ENCODE measurements at regions not wholly inside any gene's neighbourhood (a gene's known extent, or its start where the extent isn't known, plus 50 kb on each side); places are given as distances from the start of the nearest gene placed in this dataset.

DNA sequence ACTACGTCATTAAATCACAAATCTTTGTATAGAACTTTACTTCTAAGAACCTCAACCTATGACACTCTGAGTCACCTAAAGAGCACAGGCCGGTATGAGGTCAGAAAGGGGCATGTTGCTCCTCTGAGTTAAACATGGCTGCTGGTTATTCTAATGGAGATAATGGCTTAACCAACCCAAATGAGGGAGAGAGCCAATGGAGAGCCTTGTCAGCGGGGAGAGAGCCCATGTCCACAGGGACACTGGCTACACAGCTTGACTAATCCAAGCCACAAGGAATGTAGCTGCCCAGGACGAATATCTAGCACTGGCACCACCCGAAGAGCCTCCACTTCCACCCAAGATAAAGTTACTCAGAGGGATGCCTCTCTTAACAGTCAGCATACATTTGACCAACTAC is 77.0 kb upstream of the STAC start:
- TF ChIP-seq POLR2AphosphoS5 (IDR thresholded peaks at IDR 0.05; ENCODE audit: borderline replicate concordance, low read depth, low read length) (no peak), EZH2 (IDR thresholded peaks at IDR 0.05) (no peak), FOXP2 (optimal IDR thresholded peaks at IDR 0.05; ENCODE audit: control extremely low read depth, extremely low read length, insufficient read depth) (no peak)
